Gastroesophageal sphincter (tissue), 4 donors: ENCODE measurements at regions not wholly inside any gene's neighbourhood (a gene's known extent, or its start where the extent isn't known, plus 50 kb on each side); places are given as distances from the start of the nearest gene placed in this dataset.

Experiments
- ATAC-seq: fragments of 150-250 bp; one replicate; pipeline ENCODE4 v1.9.1; 2016; ENCODE audit warnings: mild to moderate bottlenecking, moderate library complexity
- H3K27ac ChIP-seq, 4 donors: fragments of 200-600 bp; sonication (generic) in 3 of 4; 1 replicate in 3 of 4; 2 replicates in 1 of 4; pipeline ENCODE4 v1.5.1; 2016 to 2019
- H3K27me3 ChIP-seq: fragments of 200-600 bp; sonication (generic); one replicate; pipeline ENCODE4 v1.5.1; 2019
- H3K36me3 ChIP-seq, 2 donors: fragments of 200-600 bp; sonication (generic); one replicate each; pipeline ENCODE4 v1.5.1; 2019; ENCODE audit warnings: control low read depth in 1 of 2
- H3K4me1 ChIP-seq, 3 donors: fragments of 200-600 bp; sonication (generic); 1 replicate in 2 of 3; 2 replicates in 1 of 3; pipeline ENCODE4 v1.5.1; 2016 to 2019; ENCODE audit warnings: control low read depth in 2 of 3
- H3K4me3 ChIP-seq, 2 donors: fragments of 200-600 bp; sonication (generic); one replicate each; pipeline ENCODE4 v1.5.1; 2019; ENCODE audit warnings: mild to moderate bottlenecking in 1 of 2, moderate library complexity in 1 of 2
- H3K9me3 ChIP-seq, 3 donors: fragments of 200-600 bp; sonication (generic); one replicate each; pipeline ENCODE4 v1.5.1; 2017 to 2019; ENCODE audit warnings: control low read depth in 2 of 3
- EP300 ChIP-seq: sonication (generic); formaldehyde crosslinking; IDR thresholded peaks from one replicate; pipeline ENCODE4 v1.6.1; 2017; ENCODE audit warnings: antibody characterized with exemption, mild to moderate bottlenecking
- POLR2A ChIP-seq, 2 donors: fragments of 450-650 bp; IDR thresholded peaks; one replicate each; pipeline ENCODE4 v1.6.1; 2017; ENCODE audit warnings: antibody characterized with exemption in 2 of 2, mild to moderate bottlenecking in 2 of 2, moderate library complexity in 1 of 2
- POLR2AphosphoS5 ChIP-seq: sonication (generic); formaldehyde crosslinking; IDR thresholded peaks from one replicate; pipeline ENCODE4 v1.6.1; 2017; ENCODE audit warnings: antibody characterized with exemption
- WGBS, 2 donors: methylation state at CpG; one replicate each; pipeline ENCODE4 v1.1.5; 2018; ENCODE audit warnings: low coverage in 1 of 2; 5-methylcytosine and 5-hydroxymethylcytosine counted together
- TF ChIP-seq, protein P1 (sequence below), 4 experiments: fragments of 200-600 bp in 2 of 4; fragments of 450-650 bp in 2 of 4; sonication (generic) in 1 of 4; IDR thresholded peaks; one replicate each; pipeline ENCODE4 v1.5.1; 2017 to 2019; ENCODE audit warnings: antibody characterized with exemption in 4 of 4, mild to moderate bottlenecking in 2 of 4, moderate library complexity in 2 of 4

DNA sequence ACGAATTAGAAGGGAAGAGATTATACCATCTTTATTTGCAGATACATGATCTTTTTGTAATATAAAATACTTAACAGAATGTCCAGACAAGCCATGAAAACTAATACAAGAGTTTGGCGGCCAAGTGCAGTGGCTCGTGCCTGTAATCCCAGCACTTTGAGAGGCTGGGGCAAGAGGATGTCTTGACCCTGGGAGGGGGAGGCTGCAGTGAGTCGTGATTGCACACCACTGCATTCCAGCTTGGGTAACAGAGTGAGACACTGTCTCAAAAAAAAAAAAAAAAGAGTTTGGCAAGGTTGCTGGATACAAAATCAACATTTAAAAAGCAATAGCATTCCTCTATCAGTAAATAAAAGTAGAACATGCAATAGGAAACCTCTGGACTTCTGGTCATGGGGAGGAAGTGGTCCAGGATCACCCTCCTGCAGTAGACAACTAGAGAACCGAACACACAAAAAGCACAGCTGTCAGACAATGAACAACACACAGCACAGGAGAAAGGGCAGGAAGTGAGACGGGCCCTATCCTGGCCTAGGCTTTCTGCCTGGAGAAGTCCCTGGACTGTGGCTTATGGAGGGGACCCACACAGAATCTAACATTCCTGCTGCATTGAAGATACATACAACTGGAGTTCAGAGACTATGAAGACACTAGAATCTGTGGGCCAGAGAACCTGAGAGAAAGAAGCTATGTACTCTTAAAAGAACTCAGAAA, 118.9 kb upstream of the ARL4C start:
- 62 to 70% methylated on average over 3 to 6 of the region's 6 CpGs for WGBS, 2 donors
- Histone ChIP-seq H3K36me3 (no peaks in the 10 kb centered on the region), H3K9me3 (peaks cover 0 to 8% (median 0%) of the 10 kb centered on the region in 3 donors), H3K27me3 (peaks cover 5% of the 10 kb centered on the region), H3K27ac (no peak overlapping the region), H3K4me1 (no peaks in the 10 kb centered on the region), H3K4me3 (no peak overlapping the region)
- TF ChIP-seq, protein P1, sequence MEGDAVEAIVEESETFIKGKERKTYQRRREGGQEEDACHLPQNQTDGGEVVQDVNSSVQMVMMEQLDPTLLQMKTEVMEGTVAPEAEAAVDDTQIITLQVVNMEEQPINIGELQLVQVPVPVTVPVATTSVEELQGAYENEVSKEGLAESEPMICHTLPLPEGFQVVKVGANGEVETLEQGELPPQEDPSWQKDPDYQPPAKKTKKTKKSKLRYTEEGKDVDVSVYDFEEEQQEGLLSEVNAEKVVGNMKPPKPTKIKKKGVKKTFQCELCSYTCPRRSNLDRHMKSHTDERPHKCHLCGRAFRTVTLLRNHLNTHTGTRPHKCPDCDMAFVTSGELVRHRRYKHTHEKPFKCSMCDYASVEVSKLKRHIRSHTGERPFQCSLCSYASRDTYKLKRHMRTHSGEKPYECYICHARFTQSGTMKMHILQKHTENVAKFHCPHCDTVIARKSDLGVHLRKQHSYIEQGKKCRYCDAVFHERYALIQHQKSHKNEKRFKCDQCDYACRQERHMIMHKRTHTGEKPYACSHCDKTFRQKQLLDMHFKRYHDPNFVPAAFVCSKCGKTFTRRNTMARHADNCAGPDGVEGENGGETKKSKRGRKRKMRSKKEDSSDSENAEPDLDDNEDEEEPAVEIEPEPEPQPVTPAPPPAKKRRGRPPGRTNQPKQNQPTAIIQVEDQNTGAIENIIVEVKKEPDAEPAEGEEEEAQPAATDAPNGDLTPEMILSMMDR (IDR thresholded peaks at IDR 0.05), result no peak
- no peak for TF ChIP-seq POLR2A (IDR thresholded peaks at IDR 0.05)
- TF ChIP-seq EP300, result no peak
- no peak for TF ChIP-seq POLR2AphosphoS5
- no peak for ATAC-seq

DNA sequence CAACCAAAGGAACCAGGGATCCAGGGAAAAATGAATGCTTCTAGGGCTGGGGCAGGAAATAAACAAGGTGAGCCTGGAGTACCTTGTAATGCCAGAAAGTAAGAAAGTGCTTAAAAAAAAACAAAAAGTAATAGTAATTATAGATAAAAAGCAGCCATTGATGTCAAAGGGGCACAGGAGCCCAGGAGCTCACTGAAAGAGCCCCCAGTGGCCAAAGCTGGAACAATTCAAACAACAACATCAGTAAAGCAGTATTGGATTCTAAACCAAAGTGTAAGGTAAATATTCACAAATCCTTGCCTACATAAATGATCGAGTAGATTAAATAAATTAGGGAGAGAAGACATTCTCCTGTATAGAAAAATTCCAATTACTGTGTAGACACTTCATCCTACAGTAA, 114.3 kb upstream of the ARL4C start:
- Histone ChIP-seq H3K36me3 (no peaks in the 10 kb centered on the region), H3K4me3 (no peak overlapping the region), H3K27ac (no peak overlapping the region), H3K9me3 (peaks cover 0 to 8% (median 0%) of the 10 kb centered on the region in 3 donors), H3K27me3 (peaks cover 12% of the 10 kb centered on the region), H3K4me1 (no peaks in the 10 kb centered on the region)
- TF ChIP-seq, protein P1 (IDR thresholded peaks at IDR 0.05), result no peak
- TF ChIP-seq POLR2A (IDR thresholded peaks at IDR 0.05) (no peak), EP300 (no peak), POLR2AphosphoS5 (no peak)
- WGBS, 2 donors, result 71 to 83% methylated on average over 1 of the region's 1 CpG
- ATAC-seq, result no peak

GRCh38 chr2:234608946-234609345, 112.1 kb upstream of the ARL4C start:
- TF ChIP-seq EP300 (no peak), POLR2A (IDR thresholded peaks at IDR 0.05) (no peak), POLR2AphosphoS5 (no peak)
- 88 to 92% methylated on average over 2 to 4 of the region's 4 CpGs for WGBS, 2 donors
- H3K9me3 ChIP-seq, result peaks cover 0 to 8% (median 0%) of the 10 kb centered on the region in 3 donors
- H3K36me3 ChIP-seq, result no peaks in the 10 kb centered on the region
- no peak overlapping the region for H3K27ac ChIP-seq
- no peaks in the 10 kb centered on the region for H3K4me1 ChIP-seq
- no peak overlapping the region for H3K4me3 ChIP-seq
- ATAC-seq, result no peak
- peaks cover 15% of the 10 kb centered on the region for H3K27me3 ChIP-seq

- H3K4me1 ChIP-seq, result no peaks in the 10 kb centered on the region
- 58 to 75% methylated on average over 2 to 3 of the region's 8 CpGs for WGBS, 2 donors
- no peak overlapping the region for H3K27ac ChIP-seq
- peaks cover 0 to 8% (median 0%) of the 10 kb centered on the region in 3 donors for H3K9me3 ChIP-seq
- H3K4me3 ChIP-seq, result no peak overlapping the region
- H3K27me3 ChIP-seq, result peaks cover 10% of the 10 kb centered on the region
- TF ChIP-seq POLR2AphosphoS5 (no peak), POLR2A (IDR thresholded peaks at IDR 0.05) (no peak), EP300 (no peak)
- TF ChIP-seq, protein P1 (IDR thresholded peaks at IDR 0.05), result no peak
- no peaks in the 10 kb centered on the region for H3K36me3 ChIP-seq
- no peak for ATAC-seq
Observed at GRCh38 chr2:234607691-234608090, 110.8 kb upstream of the ARL4C start.

DNA sequence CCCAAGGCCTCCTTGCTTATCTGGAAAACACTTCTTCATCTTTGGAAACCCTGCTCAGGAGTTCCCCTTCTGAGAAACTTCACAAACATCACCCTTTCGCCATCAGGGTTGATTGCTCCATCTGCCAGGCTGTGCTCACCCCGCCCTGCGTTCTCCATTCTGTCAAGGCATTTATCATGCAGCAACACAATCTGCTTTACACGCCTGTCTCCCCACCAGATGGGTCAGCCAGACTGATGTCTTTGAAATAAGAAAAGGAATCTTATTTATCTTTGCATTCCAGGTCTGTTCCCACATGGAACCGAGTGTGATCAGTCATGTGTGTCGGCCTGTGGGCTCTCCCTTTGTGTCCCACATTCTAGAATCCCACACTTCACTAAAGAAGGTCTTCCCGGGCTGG, 110.0 kb upstream of the ARL4C start:
- Histone ChIP-seq H3K27me3 (peaks cover 10% of the 10 kb centered on the region), H3K27ac (no peak overlapping the region), H3K36me3 (no peaks in the 10 kb centered on the region), H3K9me3 (peaks cover 0 to 5% (median 0%) of the 10 kb centered on the region in 3 donors), H3K4me3 (no peak overlapping the region), H3K4me1 (no peaks in the 10 kb centered on the region)
- no peak for TF ChIP-seq POLR2A (IDR thresholded peaks at IDR 0.05)
- TF ChIP-seq EP300, result no peak
- no peak for TF ChIP-seq POLR2AphosphoS5
- TF ChIP-seq, protein P1 (IDR thresholded peaks at IDR 0.05), result no peak
- 61 to 72% methylated on average over 4 to 6 of the region's 7 CpGs for WGBS, 2 donors
- no peak for ATAC-seq
